ENCODE measurements at regions not wholly inside any gene's neighbourhood (a gene's known extent, or its start where the extent isn't known, plus 50 kb on each side); places are given as distances from the start of the nearest gene placed in this dataset.

- no peaks in the 10 kb centered on the region for H3K27me3 ChIP-seq (ENCODE audit: insufficient read depth, low read length)
- H3K4me1 ChIP-seq (ENCODE audit: control insufficient read depth in 1 of 2, insufficient read depth in 2 of 2, low read length in 2 of 2), result no peaks in the 10 kb centered on the region
- H3K79me1 ChIP-seq (ENCODE audit: low read length), result no peaks in the 10 kb centered on the region
- H3K4me2 ChIP-seq (ENCODE audit: low read length), result no peak overlapping the region
- no peak overlapping the region for H4K12ac ChIP-seq (ENCODE audit: low read depth, low read length)
- no peak overlapping the region for H3K23ac ChIP-seq (ENCODE audit: low read length)
- H3K14ac ChIP-seq (ENCODE audit: low read length), result no peak overlapping the region
- H3K9me3 ChIP-seq (ENCODE audit: insufficient read depth, low read depth, low read length), result no peaks in the 10 kb centered on the region
- no peak overlapping the region for H2AK5ac ChIP-seq (ENCODE audit: low read length)
- H3K9ac ChIP-seq (ENCODE audit: low read length), result no peak overlapping the region
- WGBS (ENCODE audit: extremely low coverage, insufficient coverage, insufficient read length), result no CpG with 5 or more reads among the region's 8 CpGs
- no peak overlapping the region for H3K4me3 ChIP-seq (ENCODE audit: low read depth, low read length)
- H2BK12ac ChIP-seq (ENCODE audit: low read length), result no peak overlapping the region
- no peak overlapping the region for H2BK120ac ChIP-seq (ENCODE audit: insufficient read depth, low read length, poor library complexity)
- no peaks in the 10 kb centered on the region for H3K79me2 ChIP-seq (ENCODE audit: control insufficient read depth, insufficient read depth, low read length, poor library complexity)
- H2AFZ ChIP-seq (ENCODE audit: insufficient read depth, low read length, poor library complexity), result no peak overlapping the region
- H3K18ac ChIP-seq (ENCODE audit: low read length), result no peak overlapping the region
- no peak overlapping the region for H3K27ac ChIP-seq (ENCODE audit: low read depth, low read length)
- H3K36me3 ChIP-seq (ENCODE audit: control insufficient read depth in 1 of 2, insufficient read depth in 2 of 2, low read length in 2 of 2), result no peaks in the 10 kb centered on the region
- H4K8ac ChIP-seq (ENCODE audit: low read depth, low read length), result no peak overlapping the region
- no peak overlapping the region for H4K91ac ChIP-seq (ENCODE audit: low read depth, low read length)
- no peak overlapping the region for H2BK5ac ChIP-seq (ENCODE audit: low read depth, low read length, poor library complexity)
- H3K4ac ChIP-seq (ENCODE audit: low read depth, low read length), result no peak overlapping the region
- DNase-seq, result no peak
Observed at GRCh38 chr16:85257483-85257882, 145.2 kb upstream of the CIBAR2 start.

GRCh38 chr16:85258166-85258565, 145.9 kb upstream of the CIBAR2 start:
- H3K36me3 ChIP-seq (ENCODE audit: control insufficient read depth in 1 of 2, insufficient read depth in 2 of 2, low read length in 2 of 2), result no peaks in the 10 kb centered on the region
- H2BK5ac ChIP-seq (ENCODE audit: low read depth, low read length, poor library complexity), result no peak overlapping the region
- H3K4me1 ChIP-seq (ENCODE audit: control insufficient read depth in 1 of 2, insufficient read depth in 2 of 2, low read length in 2 of 2), result no peaks in the 10 kb centered on the region
- no peak overlapping the region for H2BK12ac ChIP-seq (ENCODE audit: low read length)
- H3K27me3 ChIP-seq (ENCODE audit: insufficient read depth, low read length), result no peaks in the 10 kb centered on the region
- no peak overlapping the region for H3K23ac ChIP-seq (ENCODE audit: low read length)
- H3K4me3 ChIP-seq (ENCODE audit: low read depth, low read length), result no peak overlapping the region
- no peak overlapping the region for H3K4ac ChIP-seq (ENCODE audit: low read depth, low read length)
- H3K18ac ChIP-seq (ENCODE audit: low read length), result no peak overlapping the region
- no peaks in the 10 kb centered on the region for H3K9me3 ChIP-seq (ENCODE audit: insufficient read depth, low read depth, low read length)
- H3K27ac ChIP-seq (ENCODE audit: low read depth, low read length), result no peak overlapping the region
- H3K14ac ChIP-seq (ENCODE audit: low read length), result no peak overlapping the region
- H4K8ac ChIP-seq (ENCODE audit: low read depth, low read length), result no peak overlapping the region
- no peak overlapping the region for H3K9ac ChIP-seq (ENCODE audit: low read length)
- H2AK5ac ChIP-seq (ENCODE audit: low read length), result no peak overlapping the region
- H3K4me2 ChIP-seq (ENCODE audit: low read length), result no peak overlapping the region
- H2BK120ac ChIP-seq (ENCODE audit: insufficient read depth, low read length, poor library complexity), result no peak overlapping the region
- H2AFZ ChIP-seq (ENCODE audit: insufficient read depth, low read length, poor library complexity), result no peak overlapping the region
- H3K79me1 ChIP-seq (ENCODE audit: low read length), result no peaks in the 10 kb centered on the region
- no peaks in the 10 kb centered on the region for H3K79me2 ChIP-seq (ENCODE audit: control insufficient read depth, insufficient read depth, low read length, poor library complexity)
- no CpG with 5 or more reads among the region's 12 CpGs for WGBS (ENCODE audit: extremely low coverage, insufficient coverage, insufficient read length)
- no peak overlapping the region for H4K91ac ChIP-seq (ENCODE audit: low read depth, low read length)
- DNase-seq, result no peak
- H4K12ac ChIP-seq (ENCODE audit: low read depth, low read length), result no peak overlapping the region

- H3K36me3 ChIP-seq (ENCODE audit: control insufficient read depth in 1 of 2, insufficient read depth in 2 of 2, low read length in 2 of 2), result no peaks in the 10 kb centered on the region
- no CpG with 5 or more reads among the region's 18 CpGs for WGBS (ENCODE audit: extremely low coverage, insufficient coverage, insufficient read length)
Observed at GRCh38 chr16:85258629-85259028, 146.4 kb upstream of the CIBAR2 start.

GRCh38 chr16:85259115-85259831, 147.0 kb upstream of the CIBAR2 start:
- Histone ChIP-seq H3K27me3 (ENCODE audit: insufficient read depth, low read length) (no peaks in the 10 kb centered on the region), H2AK5ac (ENCODE audit: low read length) (no peak overlapping the region), H4K91ac (ENCODE audit: low read depth, low read length) (no peak overlapping the region), H2BK12ac (ENCODE audit: low read length) (no peak overlapping the region), H3K4me3 (ENCODE audit: low read depth, low read length) (no peak overlapping the region), H3K18ac (ENCODE audit: low read length) (no peak overlapping the region), H3K4ac (ENCODE audit: low read depth, low read length) (no peak overlapping the region), H4K12ac (ENCODE audit: low read depth, low read length) (no peak overlapping the region), H3K4me2 (ENCODE audit: low read length) (no peak overlapping the region), H3K79me2 (ENCODE audit: control insufficient read depth, insufficient read depth, low read length, poor library complexity) (no peaks in the 10 kb centered on the region), H3K4me1 (ENCODE audit: control insufficient read depth in 1 of 2, insufficient read depth in 2 of 2, low read length in 2 of 2) (no peaks in the 10 kb centered on the region), H2BK120ac (ENCODE audit: insufficient read depth, low read length, poor library complexity) (no peak overlapping the region), H3K9ac (ENCODE audit: low read length) (no peak overlapping the region), H3K27ac (ENCODE audit: low read depth, low read length) (no peak overlapping the region), H3K79me1 (ENCODE audit: low read length) (no peaks in the 10 kb centered on the region), H3K9me3 (ENCODE audit: insufficient read depth, low read depth, low read length) (no peaks in the 10 kb centered on the region), H4K8ac (ENCODE audit: low read depth, low read length) (no peak overlapping the region), H3K14ac (ENCODE audit: low read length) (no peak overlapping the region), H2BK5ac (ENCODE audit: low read depth, low read length, poor library complexity) (no peak overlapping the region), H3K36me3 (ENCODE audit: control insufficient read depth in 1 of 2, insufficient read depth in 2 of 2, low read length in 2 of 2) (no peaks in the 10 kb centered on the region), H2AFZ (ENCODE audit: insufficient read depth, low read length, poor library complexity) (no peak overlapping the region), H3K23ac (ENCODE audit: low read length) (no peak overlapping the region)
- DNase-seq, result no peak
- no CpG with 5 or more reads among the region's 19 CpGs for WGBS (ENCODE audit: extremely low coverage, insufficient coverage, insufficient read length)

More at GRCh38 chr16:85258629-85259028, 146.4 kb upstream of the CIBAR2 start:
- no peaks in the 10 kb centered on the region for H3K4me1 ChIP-seq (ENCODE audit: control insufficient read depth in 1 of 2, insufficient read depth in 2 of 2, low read length in 2 of 2)
- no peak overlapping the region for H3K23ac ChIP-seq (ENCODE audit: low read length)
- H4K8ac ChIP-seq (ENCODE audit: low read depth, low read length), result no peak overlapping the region
- H3K18ac ChIP-seq (ENCODE audit: low read length), result no peak overlapping the region
- H2BK120ac ChIP-seq (ENCODE audit: insufficient read depth, low read length, poor library complexity), result no peak overlapping the region
- no peak overlapping the region for H3K4me2 ChIP-seq (ENCODE audit: low read length)
- no peak overlapping the region for H2BK5ac ChIP-seq (ENCODE audit: low read depth, low read length, poor library complexity)
- H2AK5ac ChIP-seq (ENCODE audit: low read length), result no peak overlapping the region
- no peak overlapping the region for H3K27ac ChIP-seq (ENCODE audit: low read depth, low read length)
- no peaks in the 10 kb centered on the region for H3K27me3 ChIP-seq (ENCODE audit: insufficient read depth, low read length)
- H3K9me3 ChIP-seq (ENCODE audit: insufficient read depth, low read depth, low read length), result no peaks in the 10 kb centered on the region
- DNase-seq, result no peak
- no peak overlapping the region for H2BK12ac ChIP-seq (ENCODE audit: low read length)
- H3K4ac ChIP-seq (ENCODE audit: low read depth, low read length), result no peak overlapping the region
- no peaks in the 10 kb centered on the region for H3K79me1 ChIP-seq (ENCODE audit: low read length)
- no peak overlapping the region for H4K12ac ChIP-seq (ENCODE audit: low read depth, low read length)
- no peak overlapping the region for H2AFZ ChIP-seq (ENCODE audit: insufficient read depth, low read length, poor library complexity)
- no peak overlapping the region for H4K91ac ChIP-seq (ENCODE audit: low read depth, low read length)
- no peak overlapping the region for H3K14ac ChIP-seq (ENCODE audit: low read length)
- no peaks in the 10 kb centered on the region for H3K79me2 ChIP-seq (ENCODE audit: control insufficient read depth, insufficient read depth, low read length, poor library complexity)
- H3K9ac ChIP-seq (ENCODE audit: low read length), result no peak overlapping the region
- H3K4me3 ChIP-seq (ENCODE audit: low read depth, low read length), result no peak overlapping the region

All from trophoblast cell (in vitro differentiated cells and primary cell).